ENCODE measurements at regions not wholly inside any gene's neighbourhood (a gene's known extent, or its start where the extent isn't known, plus 50 kb on each side); places are given as distances from the start of the nearest gene placed in this dataset.

- TF ChIP-seq CTCF (IDR thresholded peaks at IDR 0.05; ENCODE audit: low read length) (no peak), EZH2 (IDR thresholded peaks at IDR 0.05; ENCODE audit: borderline replicate concordance, low read length) (no peak)
Observed at GRCh38 chr18:56083097-56083521, 495.1 kb upstream of the TCF4 start.

Measured in OCI-LY1 (cell line).